Endothelial cell of umbilical vein (primary cell): ENCODE measurements at regions not wholly inside any gene's neighbourhood (a gene's known extent, or its start where the extent isn't known, plus 50 kb on each side); places are given as distances from the start of the nearest gene placed in this dataset.

Source experiments
- BruUV-seq: library from RNA; stranded (reverse); fragments of 400-500 nt; replicated peaks from 2 replicates; lab custom pipeline; 2021; lab: Mats Ljungman, UMichigan
- CTCF ChIA-PET: fragments of 300-600, 350-600 bp; sonication (Branson Sonifier 250); formaldehyde crosslinking; loops from one replicate; lab custom pipeline; 2021; ENCODE audit warnings: antibody characterized with exemption, inconsistent platforms; lab: Charles Lee
- POLR2A ChIA-PET: fragments of 300-600, 350-600 bp; sonication (Branson Sonifier 250); formaldehyde crosslinking; loops from one replicate; lab custom pipeline; 2021; ENCODE audit warnings: antibody characterized with exemption, inconsistent platforms; lab: Charles Lee
- DNase-seq: peaks from one replicate; pipeline ENCODE4 v3.0.0-alpha.2; 2011; ENCODE audit warnings: low read depth, low spot score
- FAIRE-seq: peaks from 2 replicates; lab custom pipeline; 2011; peaks lifted over from hg19 to GRCh38; lab: Jason Lieb, UNC
- H2AFZ ChIP-seq: 2 replicates; pipeline ENCODE4 v1.6.0; 2012; ENCODE audit warnings: low read depth, low read length, control low read depth, inconsistent platforms
- H3K27ac ChIP-seq: 2 replicates; pipeline ENCODE4 v1.5.1; 2011; ENCODE audit warnings: low read depth, mild to moderate bottlenecking, control low read depth, low read length, moderate library complexity; ENCODE audit not compliant: insufficient read depth
- H3K27me3 ChIP-seq, 2 experiments: 2 replicates each; pipeline versions ENCODE4 v1.6.0 to v1.6.1; 2011; ENCODE audit warnings: low read length in 2 of 2, mixed read lengths in 1 of 2; ENCODE audit not compliant: control insufficient read depth in 2 of 2, insufficient read depth in 2 of 2
- H3K36me3 ChIP-seq, 2 experiments: 2 replicates in 1 of 2; 3 replicates in 1 of 2; pipeline ENCODE4 v1.5.1; 2011; ENCODE audit warnings: low read length in 2 of 2, mild to moderate bottlenecking in 1 of 2, moderate library complexity in 1 of 2; ENCODE audit not compliant: control insufficient read depth in 2 of 2, insufficient read depth in 2 of 2; ENCODE audit errors: extremely low read depth in 1 of 2
- H3K4me1 ChIP-seq: 3 replicates; pipeline ENCODE4 v1.5.1; 2011; ENCODE audit warnings: mild to moderate bottlenecking, low read length; ENCODE audit not compliant: control insufficient read depth, insufficient read depth; ENCODE audit errors: extremely low read depth
- H3K4me2 ChIP-seq: 2 replicates; pipeline ENCODE4 v1.6.1; 2011; ENCODE audit warnings: low read length, control low read depth, mixed read lengths; ENCODE audit not compliant: insufficient read depth
- H3K4me3 ChIP-seq, 3 experiments: fragments of 200-600 bp in 1 of 3; sonication (generic), shearing (Covaris generic) in 1 of 3; replicated peaks in 1 of 3; 2 replicates each; pipeline ENCODE4 v1.5.1; 2011 to 2016; ENCODE audit warnings: control low read depth in 3 of 3, low read length in 3 of 3, mild to moderate bottlenecking in 2 of 3, inconsistent platforms in 1 of 3, low read depth in 1 of 3, moderate library complexity in 1 of 3; ENCODE audit not compliant: insufficient read depth in 1 of 3
- H3K79me2 ChIP-seq: 2 replicates; pipeline ENCODE4 v1.6.0; 2012; ENCODE audit warnings: low read length, inconsistent platforms; ENCODE audit not compliant: control insufficient read depth, insufficient read depth
- H3K9ac ChIP-seq: replicated peaks from 2 replicates; pipeline ENCODE3; 2011; ENCODE audit warnings: low read length, control low read depth; ENCODE audit not compliant: insufficient read depth; ENCODE audit errors: extremely low read depth
- H3K9me1 ChIP-seq: replicated peaks from 3 replicates; pipeline ENCODE4 v1.6.0; 2011; ENCODE audit warnings: mild to moderate bottlenecking, low read length; ENCODE audit not compliant: control insufficient read depth, insufficient read depth; ENCODE audit errors: extremely low read depth
- H3K9me3 ChIP-seq: replicated peaks from 2 replicates; pipeline ENCODE4 v1.5.1; 2012; ENCODE audit warnings: low read length, inconsistent platforms; ENCODE audit not compliant: control insufficient read depth, insufficient read depth
- H4K20me1 ChIP-seq: replicated peaks from 2 replicates; pipeline ENCODE3; 2011; ENCODE audit warnings: mild to moderate bottlenecking, low read length; ENCODE audit not compliant: control insufficient read depth, insufficient read depth; ENCODE audit errors: extremely low read depth
- FOS ChIP-seq: IDR thresholded peaks from 2 replicates; pipeline ENCODE4 v1.6.1; 2011; ENCODE audit warnings: mild to moderate bottlenecking, low read length, moderate library complexity, borderline replicate concordance; ENCODE audit not compliant: insufficient read depth
- GATA2 ChIP-seq: IDR thresholded peaks from 2 replicates; pipeline ENCODE4 v1.7.0; 2011; ENCODE audit warnings: low read depth, mild to moderate bottlenecking, moderate library complexity, mixed read lengths, low read length; ENCODE audit not compliant: insufficient read length, insufficient read depth
- JUN ChIP-seq: IDR thresholded peaks from 2 replicates; pipeline ENCODE4 v1.6.1; 2011; ENCODE audit warnings: borderline replicate concordance, low read depth; ENCODE audit not compliant: insufficient read length, insufficient read depth
- POLR2A ChIP-seq: IDR thresholded peaks from 2 replicates; pipeline ENCODE4 v1.6.1; 2012; ENCODE audit warnings: low read depth, mild to moderate bottlenecking, control low read depth, low read length
- POLR2AphosphoS5 ChIP-seq: IDR thresholded peaks from 2 replicates; pipeline ENCODE4 v1.6.1; 2012; ENCODE audit warnings: low read depth, mild to moderate bottlenecking, control low read depth, low read length, moderate library complexity; ENCODE audit not compliant: insufficient read depth
- dilution Hi-C: fragments of 300-500 bp; cut with MboI; formaldehyde crosslinking; loops from one replicate; pipeline ENCODE4 v1.15.0; 2019; ENCODE audit warnings: low sequenced_read_pairs; ENCODE audit not compliant: extremely low pct_ligation_motif_present
- intact Hi-C: fragments of 100-400 bp; cut with micrococcal nuclease; formaldehyde crosslinking; loops from one replicate; pipeline ENCODE4 v1.10.0; 2022
- TF ChIP-seq, protein P1 (sequence below), 2 donors: IDR thresholded peaks; 1 replicate in 1 of 2; 2 replicates in 1 of 2; pipeline ENCODE4 v1.5.1; 2011; ENCODE audit warnings: low read length in 2 of 2, mild to moderate bottlenecking in 2 of 2, moderate library complexity in 2 of 2, control low read depth in 1 of 2, inconsistent platforms in 1 of 2, low read depth in 1 of 2; ENCODE audit not compliant: insufficient read depth in 1 of 2; ENCODE audit errors: extremely low read depth in 1 of 2
- TF ChIP-seq, protein P2 (sequence below): IDR thresholded peaks from 2 replicates; pipeline ENCODE4 v1.6.1; 2011; ENCODE audit not compliant: insufficient read depth, insufficient read length

- Histone ChIP-seq H4K20me1 (no peaks in the 10 kb centered on the region), H3K27me3 (no peaks in the 10 kb centered on the region), H3K9me3 (no peaks in the 10 kb centered on the region), H3K36me3 (no peaks in the 10 kb centered on the region), H3K4me3 (no peak overlapping the region), H3K9me1 (no peaks in the 10 kb centered on the region), H3K4me2 (no peak overlapping the region), H2AFZ (no peak overlapping the region), H3K9ac (no peak overlapping the region), H3K4me1 (peaks cover 8% of the 10 kb centered on the region), H3K79me2 (no peaks in the 10 kb centered on the region), H3K27ac (no peak overlapping the region)
- BruUV-seq: no TSS peak
- FAIRE-seq (no peak), DNase-seq (no peak)
- POLR2A ChIA-PET: no interaction called here
- intact Hi-C loops (no loop called here), dilution Hi-C loops (no loop called here)
- TF ChIP-seq GATA2 (no peak), POLR2A (no peak), FOS (no peak), POLR2AphosphoS5 (no peak), JUN (no peak)
- TF ChIP-seq, protein P1, sequence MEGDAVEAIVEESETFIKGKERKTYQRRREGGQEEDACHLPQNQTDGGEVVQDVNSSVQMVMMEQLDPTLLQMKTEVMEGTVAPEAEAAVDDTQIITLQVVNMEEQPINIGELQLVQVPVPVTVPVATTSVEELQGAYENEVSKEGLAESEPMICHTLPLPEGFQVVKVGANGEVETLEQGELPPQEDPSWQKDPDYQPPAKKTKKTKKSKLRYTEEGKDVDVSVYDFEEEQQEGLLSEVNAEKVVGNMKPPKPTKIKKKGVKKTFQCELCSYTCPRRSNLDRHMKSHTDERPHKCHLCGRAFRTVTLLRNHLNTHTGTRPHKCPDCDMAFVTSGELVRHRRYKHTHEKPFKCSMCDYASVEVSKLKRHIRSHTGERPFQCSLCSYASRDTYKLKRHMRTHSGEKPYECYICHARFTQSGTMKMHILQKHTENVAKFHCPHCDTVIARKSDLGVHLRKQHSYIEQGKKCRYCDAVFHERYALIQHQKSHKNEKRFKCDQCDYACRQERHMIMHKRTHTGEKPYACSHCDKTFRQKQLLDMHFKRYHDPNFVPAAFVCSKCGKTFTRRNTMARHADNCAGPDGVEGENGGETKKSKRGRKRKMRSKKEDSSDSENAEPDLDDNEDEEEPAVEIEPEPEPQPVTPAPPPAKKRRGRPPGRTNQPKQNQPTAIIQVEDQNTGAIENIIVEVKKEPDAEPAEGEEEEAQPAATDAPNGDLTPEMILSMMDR (IDR thresholded peaks at IDR 0.05; ENCODE audit: extremely low read depth in 1 of 2, insufficient read depth in 1 of 2, low read depth in 1 of 2, low read length in 2 of 2): no peak
- TF ChIP-seq, protein P2, sequence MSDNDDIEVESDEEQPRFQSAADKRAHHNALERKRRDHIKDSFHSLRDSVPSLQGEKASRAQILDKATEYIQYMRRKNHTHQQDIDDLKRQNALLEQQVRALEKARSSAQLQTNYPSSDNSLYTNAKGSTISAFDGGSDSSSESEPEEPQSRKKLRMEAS: no peak
- CTCF ChIA-PET: no interaction called here
Measured at GRCh38 chr3:144820726-144821125, 849.1 kb downstream of the DIPK2A start.
